ENCODE measurements at regions not wholly inside any gene's neighbourhood (a gene's known extent, or its start where the extent isn't known, plus 50 kb on each side); places are given as distances from the start of the nearest gene placed in this dataset.

GRCh38 chr2:128591861-128592822 lies 273.5 kb upstream of the HS6ST1 start:
- no peaks in the 10 kb centered on the region for H3K36me3 ChIP-seq
- WGBS (ENCODE audit: insufficient coverage, low coverage, low lambda C conversion rate, missing lambda C conversion rate), result 60% methylated on average over 5 of the region's 11 CpGs
- H3K4me1 ChIP-seq, result peaks cover 0 to 44% (median 5%) of the 10 kb centered on the region in 4 donors
- DNase-seq (no peak), ATAC-seq (no peak)
- no peak overlapping the region for H3K27ac ChIP-seq
- intact Hi-C loops (cut with DNase I), result loop anchor here (10.0 kb wide), 1 partner anchor 267 kb away; no protein-coding TSS in a partner anchor
- TF ChIP-seq, protein P1, sequence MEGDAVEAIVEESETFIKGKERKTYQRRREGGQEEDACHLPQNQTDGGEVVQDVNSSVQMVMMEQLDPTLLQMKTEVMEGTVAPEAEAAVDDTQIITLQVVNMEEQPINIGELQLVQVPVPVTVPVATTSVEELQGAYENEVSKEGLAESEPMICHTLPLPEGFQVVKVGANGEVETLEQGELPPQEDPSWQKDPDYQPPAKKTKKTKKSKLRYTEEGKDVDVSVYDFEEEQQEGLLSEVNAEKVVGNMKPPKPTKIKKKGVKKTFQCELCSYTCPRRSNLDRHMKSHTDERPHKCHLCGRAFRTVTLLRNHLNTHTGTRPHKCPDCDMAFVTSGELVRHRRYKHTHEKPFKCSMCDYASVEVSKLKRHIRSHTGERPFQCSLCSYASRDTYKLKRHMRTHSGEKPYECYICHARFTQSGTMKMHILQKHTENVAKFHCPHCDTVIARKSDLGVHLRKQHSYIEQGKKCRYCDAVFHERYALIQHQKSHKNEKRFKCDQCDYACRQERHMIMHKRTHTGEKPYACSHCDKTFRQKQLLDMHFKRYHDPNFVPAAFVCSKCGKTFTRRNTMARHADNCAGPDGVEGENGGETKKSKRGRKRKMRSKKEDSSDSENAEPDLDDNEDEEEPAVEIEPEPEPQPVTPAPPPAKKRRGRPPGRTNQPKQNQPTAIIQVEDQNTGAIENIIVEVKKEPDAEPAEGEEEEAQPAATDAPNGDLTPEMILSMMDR (IDR thresholded peaks at IDR 0.05), result no peak
- no peak for TF ChIP-seq POLR2A (IDR thresholded peaks at IDR 0.05)
- no peaks in the 10 kb centered on the region for H3K27me3 ChIP-seq
- H3K9me3 ChIP-seq, result no peaks in the 10 kb centered on the region
- peak overlapping the region in 2 of 3 donors; percentile 53 to 55 for H3K4me3 ChIP-seq

- peak overlapping the region; percentile 47 to 55 (median 53) for H3K4me3 ChIP-seq
- no peaks in the 10 kb centered on the region for H3K36me3 ChIP-seq
- intact Hi-C loops (cut with DNase I), result loop anchor here (10.0 kb wide), 1 partner anchor 269 kb away; no protein-coding TSS in a partner anchor
- H3K9me3 ChIP-seq, result no peaks in the 10 kb centered on the region
- TF ChIP-seq POLR2A (IDR thresholded peaks at IDR 0.05), result no peak
- TF ChIP-seq, protein P1 (IDR thresholded peaks at IDR 0.05), result no peak
- ATAC-seq (no peak), DNase-seq (no peak)
- 47% methylated on average over 1 of the region's 3 CpGs for WGBS (ENCODE audit: insufficient coverage, low coverage, low lambda C conversion rate, missing lambda C conversion rate)
- H3K4me1 ChIP-seq, result peaks cover 0 to 44% (median 5%) of the 10 kb centered on the region in 4 donors
- peak overlapping the region; percentile 64 to 93 (median 74) for H3K27ac ChIP-seq
- H3K27me3 ChIP-seq, result no peaks in the 10 kb centered on the region
Measured at GRCh38 chr2:128593518-128593878, 274.8 kb upstream of the HS6ST1 start.

DNA sequence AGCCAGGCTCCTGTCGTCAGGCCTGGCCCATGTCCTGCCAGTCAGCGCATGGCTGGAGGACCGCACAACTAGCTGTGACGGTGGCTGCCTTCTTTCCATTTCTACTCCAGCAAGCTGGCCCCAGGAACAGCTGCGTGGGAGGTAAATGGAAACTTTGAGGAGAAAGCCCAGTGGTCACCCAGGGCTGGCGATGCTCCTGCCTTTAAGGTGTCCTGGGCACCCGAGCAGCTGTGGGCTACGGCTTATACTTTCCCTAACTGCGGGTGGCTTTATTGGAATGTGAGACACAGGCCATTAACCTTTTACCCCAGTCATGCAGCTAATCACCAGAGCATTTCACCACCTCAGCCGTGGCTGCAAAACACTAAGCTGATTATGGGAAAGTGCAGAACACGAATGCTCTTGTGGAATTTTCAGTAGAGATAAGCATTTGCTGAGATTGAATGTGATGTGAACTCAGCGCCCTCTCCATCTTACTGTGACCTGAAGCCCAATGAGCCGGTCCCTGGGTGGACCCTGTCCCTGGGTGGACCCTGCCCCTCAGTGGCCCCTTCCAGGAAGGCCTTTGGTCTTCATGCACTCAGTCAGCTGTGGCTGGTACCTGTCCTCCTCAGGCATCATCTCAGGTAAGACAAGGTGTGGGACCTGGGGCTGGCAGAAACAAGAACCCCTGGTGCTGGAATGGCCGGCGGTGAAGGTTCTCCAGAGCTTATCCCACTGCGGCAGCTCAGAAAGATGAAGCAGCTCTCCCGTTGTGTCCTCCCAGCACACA lies 275.4 kb upstream of the HS6ST1 start:
- WGBS (ENCODE audit: insufficient coverage, low coverage, low lambda C conversion rate, missing lambda C conversion rate), result 19% methylated on average over 10 of the region's 17 CpGs
- Histone ChIP-seq H3K27me3 (no peaks in the 10 kb centered on the region), H3K27ac (peak overlapping the region; percentile 64 to 93 (median 74)), H3K4me1 (peaks cover 0 to 44% (median 5%) of the 10 kb centered on the region in 4 donors), H3K36me3 (no peaks in the 10 kb centered on the region), H3K4me3 (peak overlapping the region; percentile 47 to 55 (median 53)), H3K9me3 (no peaks in the 10 kb centered on the region)
- intact Hi-C loops (cut with DNase I), result loop anchor here (10.0 kb wide), 1 partner anchor 269 kb away; no protein-coding TSS in a partner anchor
- peak; percentile 59 to 65 (median 62) for ATAC-seq
- TF ChIP-seq, protein P1 (IDR thresholded peaks at IDR 0.05), result no peak
- peak; percentile 67 for TF ChIP-seq POLR2A (IDR thresholded peaks at IDR 0.05)
- peak in 2 of 3 donors; percentile 52 to 56 for DNase-seq

DNA sequence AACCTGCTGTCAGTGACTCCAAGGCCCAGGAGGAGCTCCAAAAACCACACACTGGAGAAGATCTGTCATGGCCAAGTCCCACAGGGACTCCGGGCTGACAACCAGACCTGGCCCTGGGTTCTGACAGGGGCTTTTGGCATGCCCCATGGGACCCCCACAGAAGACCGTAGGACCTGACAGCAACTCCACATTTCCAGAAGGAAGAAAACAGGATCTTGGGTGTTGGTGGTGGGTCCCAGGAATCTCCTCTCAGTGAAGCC lies 275.9 kb upstream of the HS6ST1 start:
- H3K4me3 ChIP-seq, result peak overlapping the region; percentile 47 to 55 (median 53)
- H3K9me3 ChIP-seq, result no peaks in the 10 kb centered on the region
- H3K4me1 ChIP-seq, result peaks cover 0 to 44% (median 5%) of the 10 kb centered on the region in 4 donors
- TF ChIP-seq POLR2A (IDR thresholded peaks at IDR 0.05), result no peak
- TF ChIP-seq, protein P1 (IDR thresholded peaks at IDR 0.05), result no peak
- 40% methylated on average over 1 of the region's 2 CpGs for WGBS (ENCODE audit: insufficient coverage, low coverage, low lambda C conversion rate, missing lambda C conversion rate)
- no peaks in the 10 kb centered on the region for H3K36me3 ChIP-seq
- ATAC-seq (peak in 2 of 4 donors; percentile 4 to 11), DNase-seq (no peak)
- intact Hi-C loops (cut with DNase I), result loop anchor here (10.0 kb wide), 1 partner anchor 270 kb away; no protein-coding TSS in a partner anchor
- H3K27me3 ChIP-seq, result no peaks in the 10 kb centered on the region
- H3K27ac ChIP-seq, result peak overlapping the region; percentile 64 to 93 (median 74)

All from right lobe of liver (tissue), 6 donors.